ENCODE measurements at regions not wholly inside any gene's neighbourhood (a gene's known extent, or its start where the extent isn't known, plus 50 kb on each side); places are given as distances from the start of the nearest gene placed in this dataset.

GRCh38 chr18:24530630-24531111, 70.2 kb downstream of the HRH4 start:
- no peak overlapping the region for H3K4me3 ChIP-seq
- no peak for DNase-seq (ENCODE audit: low spot score in 2 of 2)
- intact Hi-C loops (cut with DNase I; ENCODE audit: low total_unique reads) = no loop called here
- TF ChIP-seq POLR2AphosphoS5 (IDR thresholded peaks at IDR 0.05) (no peak), CTCF (IDR thresholded peaks at IDR 0.05) (no peak), POLR2A (IDR thresholded peaks at IDR 0.05) (no peak)
- H3K9me3 ChIP-seq = no peaks in the 10 kb centered on the region
- no peaks in the 10 kb centered on the region for H3K4me1 ChIP-seq
- no peak overlapping the region for H3K27ac ChIP-seq
- H3K27me3 ChIP-seq = peaks cover 0 to 4% of the 10 kb centered on the region in 2 donors
- no peaks in the 10 kb centered on the region for H3K36me3 ChIP-seq

- peaks cover 0 to 4% of the 10 kb centered on the region in 2 donors for H3K27me3 ChIP-seq
- intact Hi-C loops (cut with DNase I; ENCODE audit: low total_unique reads) = no loop called here
- H3K4me3 ChIP-seq = no peak overlapping the region
- H3K9me3 ChIP-seq = no peaks in the 10 kb centered on the region
- no peak overlapping the region for H3K27ac ChIP-seq
- H3K4me1 ChIP-seq = no peaks in the 10 kb centered on the region
- TF ChIP-seq POLR2A (IDR thresholded peaks at IDR 0.05) (no peak), POLR2AphosphoS5 (IDR thresholded peaks at IDR 0.05) (no peak), CTCF (IDR thresholded peaks at IDR 0.05) (no peak)
- H3K36me3 ChIP-seq = no peaks in the 10 kb centered on the region
- DNase-seq (ENCODE audit: low spot score in 2 of 2) = no peak
Measured at GRCh38 chr18:24534271-24534670, 73.8 kb downstream of the HRH4 start.

GRCh38 chr18:24534737-24535136, 74.3 kb downstream of the HRH4 start:
- Histone ChIP-seq H3K27ac (no peak overlapping the region), H3K9me3 (no peaks in the 10 kb centered on the region), H3K4me3 (no peak overlapping the region), H3K4me1 (no peaks in the 10 kb centered on the region), H3K27me3 (peaks cover 0 to 4% of the 10 kb centered on the region in 2 donors), H3K36me3 (no peaks in the 10 kb centered on the region)
- no peak for DNase-seq (ENCODE audit: low spot score in 2 of 2)
- TF ChIP-seq POLR2AphosphoS5 (IDR thresholded peaks at IDR 0.05) (no peak), POLR2A (IDR thresholded peaks at IDR 0.05) (no peak), CTCF (IDR thresholded peaks at IDR 0.05) (no peak)
- intact Hi-C loops (cut with DNase I; ENCODE audit: low total_unique reads) = no loop called here

GRCh38 chr18:24535527-24536295, 75.3 kb downstream of the HRH4 start:
- Histone ChIP-seq H3K4me1 (no peaks in the 10 kb centered on the region), H3K27me3 (peaks cover 0 to 4% of the 10 kb centered on the region in 2 donors), H3K9me3 (no peaks in the 10 kb centered on the region), H3K36me3 (no peaks in the 10 kb centered on the region), H3K4me3 (no peak overlapping the region), H3K27ac (no peak overlapping the region)
- no peak for DNase-seq (ENCODE audit: low spot score in 2 of 2)
- intact Hi-C loops (cut with DNase I; ENCODE audit: low total_unique reads) = no loop called here
- TF ChIP-seq POLR2A (IDR thresholded peaks at IDR 0.05) (no peak), POLR2AphosphoS5 (IDR thresholded peaks at IDR 0.05) (no peak), CTCF (IDR thresholded peaks at IDR 0.05) (no peak)

GRCh38 chr18:24536326-24536725, 75.9 kb downstream of the HRH4 start:
- Histone ChIP-seq H3K4me3 (no peak overlapping the region), H3K36me3 (no peaks in the 10 kb centered on the region), H3K9me3 (no peaks in the 10 kb centered on the region), H3K27me3 (peaks cover 0 to 4% of the 10 kb centered on the region in 2 donors), H3K4me1 (no peaks in the 10 kb centered on the region), H3K27ac (no peak overlapping the region)
- no peak for TF ChIP-seq POLR2AphosphoS5 (IDR thresholded peaks at IDR 0.05)
- no peak for TF ChIP-seq CTCF (IDR thresholded peaks at IDR 0.05)
- TF ChIP-seq POLR2A (IDR thresholded peaks at IDR 0.05) = no peak
- intact Hi-C loops (cut with DNase I; ENCODE audit: low total_unique reads) = no loop called here
- no peak for DNase-seq (ENCODE audit: low spot score in 2 of 2)
